Smooth muscle cell (in vitro differentiated cells): ENCODE measurements at regions not wholly inside any gene's neighbourhood (a gene's known extent, or its start where the extent isn't known, plus 50 kb on each side); places are given as distances from the start of the nearest gene placed in this dataset.

ENCODE experiments used
- DNase-seq: peaks from one replicate; lab custom pipeline; 2025; ENCODE audit not compliant: unreplicated experiment; lab: John Stamatoyannopoulos, UW
- H2AFZ ChIP-seq: fragments of 200-600 bp; sonication (generic); 2 replicates; pipeline ENCODE4 v1.6.0; 2016; ENCODE audit warnings: antibody characterized with exemption, low read depth, mild to moderate bottlenecking
- H3F3A ChIP-seq: fragments of 200-600 bp; sonication (generic); 2 replicates; pipeline ENCODE4 v1.6.0; 2017; ENCODE audit warnings: antibody characterized with exemption, low read depth
- H3K27ac ChIP-seq: fragments of 200-600 bp; sonication (generic); 2 replicates; pipeline ENCODE4 v1.5.1; 2016; ENCODE audit warnings: low read depth, mild to moderate bottlenecking
- H3K27me3 ChIP-seq: fragments of 200-600 bp; sonication (generic); 2 replicates; pipeline ENCODE4 v1.6.1; 2016; ENCODE audit warnings: low read depth, mild to moderate bottlenecking
- H3K36me3 ChIP-seq: fragments of 200-600 bp; sonication (generic); 2 replicates; pipeline ENCODE4 v1.5.1; 2016; ENCODE audit warnings: low read depth
- H3K4me1 ChIP-seq: fragments of 200-600 bp; sonication (generic); 2 replicates; pipeline ENCODE4 v1.5.1; 2016; ENCODE audit warnings: low read depth
- H3K4me2 ChIP-seq: fragments of 200-600 bp; sonication (generic); 2 replicates; pipeline ENCODE4 v1.6.0; 2016; ENCODE audit warnings: mild to moderate bottlenecking
- H3K4me3 ChIP-seq: fragments of 200-600 bp; sonication (generic); 2 replicates; pipeline ENCODE4 v1.5.1; 2016; ENCODE audit warnings: mild to moderate bottlenecking
- H3K79me2 ChIP-seq: fragments of 200-600 bp; sonication (generic); 2 replicates; pipeline ENCODE4 v1.6.0; 2016; ENCODE audit warnings: low read depth, mild to moderate bottlenecking
- H3K9ac ChIP-seq: fragments of 200-600 bp; sonication (generic); 2 replicates; pipeline ENCODE4 v1.6.0; 2016; ENCODE audit warnings: low read depth
- H3K9me3 ChIP-seq: fragments of 200-600 bp; sonication (generic); replicated peaks from 2 replicates; pipeline ENCODE4 v1.5.1; 2016; ENCODE audit warnings: low read depth
- H4K20me1 ChIP-seq: fragments of 200-600 bp; sonication (generic); 2 replicates; pipeline ENCODE4 v1.6.0; 2016; ENCODE audit warnings: low read depth
- CTCF ChIP-seq: fragments of 200-600 bp; sonication (generic); IDR thresholded peaks from 2 replicates; pipeline ENCODE4 v1.5.1; 2017; ENCODE audit warnings: borderline replicate concordance, mild to moderate bottlenecking, antibody characterized with exemption; ENCODE audit not compliant: insufficient read depth, poor library complexity, severe bottlenecking
- WGBS: methylation state at CpG from one replicate; pipeline ENCODE4 v1.1.7; 2016; ENCODE audit warnings: low lambda C conversion rate; 5-methylcytosine and 5-hydroxymethylcytosine counted together

- Histone ChIP-seq H2AFZ (no peak overlapping the region), H4K20me1 (no peaks in the 10 kb centered on the region)
- WGBS = 46% methylated on average over 7 of the region's 7 CpGs
Measured at GRCh38 chr19:31448221-31448657, 99.0 kb upstream of the TSHZ3 start.

DNA sequence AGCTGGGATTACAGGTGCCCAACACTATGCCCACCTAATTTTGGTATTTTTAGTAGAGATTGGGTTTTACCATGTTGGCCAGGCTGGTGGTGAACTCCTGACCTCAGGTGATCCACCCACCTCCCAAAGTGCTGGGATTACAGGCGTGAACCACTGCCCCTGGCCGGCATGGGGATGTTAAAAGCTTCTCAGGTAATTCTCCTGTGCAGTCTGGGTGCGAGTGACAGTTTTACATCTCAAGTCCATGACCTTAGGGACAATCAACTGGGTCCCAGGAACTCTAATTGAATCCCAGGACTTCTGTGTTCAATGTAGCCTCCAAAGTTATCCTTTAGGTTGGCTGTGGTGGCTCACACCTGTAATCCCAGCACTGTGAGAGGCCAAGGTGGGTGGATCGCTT is 100.1 kb upstream of the TSHZ3 start:
- no peak for TF ChIP-seq CTCF
- Histone ChIP-seq H2AFZ (no peak overlapping the region), H3K4me1 (no peaks in the 10 kb centered on the region), H3K27me3 (no peaks in the 10 kb centered on the region), H3K79me2 (no peaks in the 10 kb centered on the region), H4K20me1 (no peaks in the 10 kb centered on the region), H3K4me2 (no peak overlapping the region), H3K9me3 (no peaks in the 10 kb centered on the region), H3F3A (no peaks in the 10 kb centered on the region), H3K9ac (no peak overlapping the region), H3K36me3 (no peaks in the 10 kb centered on the region), H3K27ac (no peak overlapping the region), H3K4me3 (no peak overlapping the region)
- no peak for DNase-seq
- WGBS = 96% methylated on average over 4 of the region's 4 CpGs

More at GRCh38 chr19:31448221-31448657, 99.0 kb upstream of the TSHZ3 start:
- H3K27ac ChIP-seq = no peak overlapping the region
- no peaks in the 10 kb centered on the region for H3K4me1 ChIP-seq
- no peak for TF ChIP-seq CTCF
- H3K9me3 ChIP-seq = no peaks in the 10 kb centered on the region
- H3K79me2 ChIP-seq = no peaks in the 10 kb centered on the region
- no peak overlapping the region for H3K4me3 ChIP-seq
- H3F3A ChIP-seq = no peaks in the 10 kb centered on the region
- no peak overlapping the region for H3K9ac ChIP-seq
- no peak overlapping the region for H3K4me2 ChIP-seq
- no peaks in the 10 kb centered on the region for H3K36me3 ChIP-seq
- DNase-seq = no peak
- H3K27me3 ChIP-seq = no peaks in the 10 kb centered on the region

DNA sequence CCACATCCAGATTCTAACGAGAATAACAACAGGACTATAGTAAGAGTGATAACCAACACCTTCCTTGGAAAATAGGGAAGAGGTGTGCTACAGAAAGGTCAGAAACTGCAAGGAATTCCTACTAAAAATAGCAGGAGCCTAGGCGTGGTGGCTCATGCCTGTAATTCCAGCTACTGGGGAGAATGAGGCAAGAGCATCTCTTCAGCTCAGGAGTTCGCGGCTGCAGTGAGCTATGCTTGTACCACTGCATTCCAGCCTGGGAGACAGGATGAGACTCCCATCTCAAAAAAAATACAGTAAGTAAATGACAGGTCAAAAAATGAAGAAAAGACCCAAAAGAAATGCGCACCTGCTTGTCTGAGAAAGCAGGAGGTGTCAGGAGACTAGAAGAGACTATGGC is 101.5 kb upstream of the TSHZ3 start:
- DNase-seq = no peak
- Histone ChIP-seq H3K27ac (no peak overlapping the region), H3K36me3 (no peaks in the 10 kb centered on the region), H3K4me1 (no peaks in the 10 kb centered on the region), H3K9me3 (no peaks in the 10 kb centered on the region), H4K20me1 (no peaks in the 10 kb centered on the region), H3K9ac (no peak overlapping the region), H2AFZ (no peak overlapping the region), H3F3A (no peaks in the 10 kb centered on the region), H3K27me3 (no peaks in the 10 kb centered on the region), H3K4me3 (no peak overlapping the region), H3K4me2 (no peak overlapping the region), H3K79me2 (no peaks in the 10 kb centered on the region)
- TF ChIP-seq CTCF = no peak
- WGBS = 80% methylated on average over 5 of the region's 5 CpGs

- DNase-seq = no peak
- Histone ChIP-seq H3K27me3 (no peaks in the 10 kb centered on the region), H4K20me1 (no peaks in the 10 kb centered on the region), H3K4me2 (peak overlapping the region; percentile 33), H3K4me1 (no peaks in the 10 kb centered on the region), H3K9me3 (no peaks in the 10 kb centered on the region), H3K27ac (peak overlapping the region; percentile 73), H3K36me3 (no peaks in the 10 kb centered on the region), H3K79me2 (no peaks in the 10 kb centered on the region), H3K4me3 (no peak overlapping the region), H2AFZ (peak overlapping the region; percentile 65), H3K9ac (peak overlapping the region; percentile 9), H3F3A (no peaks in the 10 kb centered on the region)
- TF ChIP-seq CTCF = no peak
- 68% methylated on average over 10 of the region's 10 CpGs for WGBS
Measured at GRCh38 chr19:31451686-31452330, 102.6 kb upstream of the TSHZ3 start.
